HEK293 (cell line): ENCODE measurements at regions not wholly inside any gene's neighbourhood (a gene's known extent, or its start where the extent isn't known, plus 50 kb on each side); places are given as distances from the start of the nearest gene placed in this dataset.

Experiments
- ATF2 ChIP-seq: fragments of 450-650 bp; formaldehyde crosslinking; IDR thresholded peaks from 2 replicates; pipeline ENCODE4 v1.5.1; 2016; ENCODE audit warnings: missing biosample characterization, missing genetic modification characterization, low read depth
- PRDM4 ChIP-seq: fragments of 450-650 bp; formaldehyde crosslinking; IDR thresholded peaks from 2 replicates; pipeline ENCODE4 v1.5.1; 2017; ENCODE audit warnings: missing biosample characterization, missing genetic modification characterization
- SP2 ChIP-seq: fragments of 450-650 bp; formaldehyde crosslinking; IDR thresholded peaks from 2 replicates; pipeline ENCODE4 v1.5.1; 2016; ENCODE audit warnings: missing biosample characterization, missing genetic modification characterization
- YY1 ChIP-seq: fragments of 450-650 bp; formaldehyde crosslinking; IDR thresholded peaks from 2 replicates; pipeline ENCODE4 v1.5.1; 2018; ENCODE audit warnings: missing biosample characterization, missing genetic modification characterization
- ZBTB26 ChIP-seq: fragments of 450-650 bp; formaldehyde crosslinking; optimal IDR thresholded peaks from 2 replicates; pipeline ENCODE3; 2016; ENCODE audit warnings: missing biosample characterization, mild to moderate bottlenecking, missing genetic modification characterization
- ZNF114 ChIP-seq: fragments of 450-650 bp; formaldehyde crosslinking; IDR thresholded peaks from 2 replicates; pipeline ENCODE4 v1.5.0; 2017; ENCODE audit warnings: missing biosample characterization, missing genetic modification characterization
- ZNF146 ChIP-seq: fragments of 450-650 bp; formaldehyde crosslinking; IDR thresholded peaks from 2 replicates; pipeline ENCODE4 v1.5.1; 2016; ENCODE audit warnings: missing biosample characterization, missing genetic modification characterization
- ZNF174 ChIP-seq: fragments of 450-650 bp; formaldehyde crosslinking; IDR thresholded peaks from 2 replicates; pipeline ENCODE4 v1.5.0; 2017; ENCODE audit warnings: missing biosample characterization, mild to moderate bottlenecking, missing genetic modification characterization
- ZNF707 ChIP-seq: fragments of 450-650 bp; formaldehyde crosslinking; IDR thresholded peaks from 2 replicates; pipeline ENCODE4 v1.5.1; 2016; ENCODE audit warnings: missing biosample characterization, missing genetic modification characterization
- TF ChIP-seq, protein P1 (sequence below): fragments of 450-650 bp; formaldehyde crosslinking; IDR thresholded peaks from 2 replicates; pipeline ENCODE4 v1.5.1; 2016; ENCODE audit warnings: missing biosample characterization, missing genetic modification characterization
- TF ChIP-seq, protein P2 (sequence below): fragments of 450-650 bp; formaldehyde crosslinking; conservative IDR thresholded peaks from 2 replicates; pipeline ENCODE4 v1.5.1; 2016; ENCODE audit warnings: low read depth, missing biosample characterization, missing genetic modification characterization
- TF ChIP-seq, protein P3 (sequence below): fragments of 450-650 bp; IDR thresholded peaks from 2 replicates; pipeline ENCODE4 v1.5.1; 2018; ENCODE audit warnings: missing biosample characterization, mild to moderate bottlenecking, missing genetic modification characterization
- TF ChIP-seq, protein P4 (sequence below): fragments of 450-650 bp; formaldehyde crosslinking; IDR thresholded peaks from 2 replicates; pipeline ENCODE4 v1.5.1; 2016; ENCODE audit warnings: missing biosample characterization, missing genetic modification characterization

GRCh38 chr5:155923784-155924183 is 403.2 kb upstream of the SGCD start:
- no peak for TF ChIP-seq ZNF174 (tag by site-specific recombination)
- TF ChIP-seq PRDM4 (tag by site-specific recombination), result no peak
- TF ChIP-seq, protein P1, sequence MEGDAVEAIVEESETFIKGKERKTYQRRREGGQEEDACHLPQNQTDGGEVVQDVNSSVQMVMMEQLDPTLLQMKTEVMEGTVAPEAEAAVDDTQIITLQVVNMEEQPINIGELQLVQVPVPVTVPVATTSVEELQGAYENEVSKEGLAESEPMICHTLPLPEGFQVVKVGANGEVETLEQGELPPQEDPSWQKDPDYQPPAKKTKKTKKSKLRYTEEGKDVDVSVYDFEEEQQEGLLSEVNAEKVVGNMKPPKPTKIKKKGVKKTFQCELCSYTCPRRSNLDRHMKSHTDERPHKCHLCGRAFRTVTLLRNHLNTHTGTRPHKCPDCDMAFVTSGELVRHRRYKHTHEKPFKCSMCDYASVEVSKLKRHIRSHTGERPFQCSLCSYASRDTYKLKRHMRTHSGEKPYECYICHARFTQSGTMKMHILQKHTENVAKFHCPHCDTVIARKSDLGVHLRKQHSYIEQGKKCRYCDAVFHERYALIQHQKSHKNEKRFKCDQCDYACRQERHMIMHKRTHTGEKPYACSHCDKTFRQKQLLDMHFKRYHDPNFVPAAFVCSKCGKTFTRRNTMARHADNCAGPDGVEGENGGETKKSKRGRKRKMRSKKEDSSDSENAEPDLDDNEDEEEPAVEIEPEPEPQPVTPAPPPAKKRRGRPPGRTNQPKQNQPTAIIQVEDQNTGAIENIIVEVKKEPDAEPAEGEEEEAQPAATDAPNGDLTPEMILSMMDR (tag by site-specific recombination), result no peak
- TF ChIP-seq ATF2, result no peak
- TF ChIP-seq, protein P2, sequence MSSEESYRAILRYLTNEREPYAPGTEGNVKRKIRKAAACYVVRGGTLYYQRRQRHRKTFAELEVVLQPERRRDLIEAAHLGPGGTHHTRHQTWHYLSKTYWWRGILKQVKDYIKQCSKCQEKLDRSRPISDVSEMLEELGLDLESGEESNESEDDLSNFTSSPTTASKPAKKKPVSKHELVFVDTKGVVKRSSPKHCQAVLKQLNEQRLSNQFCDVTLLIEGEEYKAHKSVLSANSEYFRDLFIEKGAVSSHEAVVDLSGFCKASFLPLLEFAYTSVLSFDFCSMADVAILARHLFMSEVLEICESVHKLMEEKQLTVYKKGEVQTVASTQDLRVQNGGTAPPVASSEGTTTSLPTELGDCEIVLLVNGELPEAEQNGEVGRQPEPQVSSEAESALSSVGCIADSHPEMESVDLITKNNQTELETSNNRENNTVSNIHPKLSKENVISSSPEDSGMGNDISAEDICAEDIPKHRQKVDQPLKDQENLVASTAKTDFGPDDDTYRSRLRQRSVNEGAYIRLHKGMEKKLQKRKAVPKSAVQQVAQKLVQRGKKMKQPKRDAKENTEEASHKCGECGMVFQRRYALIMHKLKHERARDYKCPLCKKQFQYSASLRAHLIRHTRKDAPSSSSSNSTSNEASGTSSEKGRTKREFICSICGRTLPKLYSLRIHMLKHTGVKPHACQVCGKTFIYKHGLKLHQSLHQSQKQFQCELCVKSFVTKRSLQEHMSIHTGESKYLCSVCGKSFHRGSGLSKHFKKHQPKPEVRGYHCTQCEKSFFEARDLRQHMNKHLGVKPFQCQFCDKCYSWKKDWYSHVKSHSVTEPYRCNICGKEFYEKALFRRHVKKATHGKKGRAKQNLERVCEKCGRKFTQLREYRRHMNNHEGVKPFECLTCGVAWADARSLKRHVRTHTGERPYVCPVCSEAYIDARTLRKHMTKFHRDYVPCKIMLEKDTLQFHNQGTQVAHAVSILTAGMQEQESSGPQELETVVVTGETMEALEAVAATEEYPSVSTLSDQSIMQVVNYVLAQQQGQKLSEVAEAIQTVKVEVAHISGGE (tag by site-specific recombination), result no peak
- TF ChIP-seq, protein P3, sequence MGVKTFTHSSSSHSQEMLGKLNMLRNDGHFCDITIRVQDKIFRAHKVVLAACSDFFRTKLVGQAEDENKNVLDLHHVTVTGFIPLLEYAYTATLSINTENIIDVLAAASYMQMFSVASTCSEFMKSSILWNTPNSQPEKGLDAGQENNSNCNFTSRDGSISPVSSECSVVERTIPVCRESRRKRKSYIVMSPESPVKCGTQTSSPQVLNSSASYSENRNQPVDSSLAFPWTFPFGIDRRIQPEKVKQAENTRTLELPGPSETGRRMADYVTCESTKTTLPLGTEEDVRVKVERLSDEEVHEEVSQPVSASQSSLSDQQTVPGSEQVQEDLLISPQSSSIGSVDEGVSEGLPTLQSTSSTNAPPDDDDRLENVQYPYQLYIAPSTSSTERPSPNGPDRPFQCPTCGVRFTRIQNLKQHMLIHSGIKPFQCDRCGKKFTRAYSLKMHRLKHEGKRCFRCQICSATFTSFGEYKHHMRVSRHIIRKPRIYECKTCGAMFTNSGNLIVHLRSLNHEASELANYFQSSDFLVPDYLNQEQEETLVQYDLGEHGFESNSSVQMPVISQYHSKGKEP (tag by site-specific recombination), result no peak
- TF ChIP-seq, protein P4, sequence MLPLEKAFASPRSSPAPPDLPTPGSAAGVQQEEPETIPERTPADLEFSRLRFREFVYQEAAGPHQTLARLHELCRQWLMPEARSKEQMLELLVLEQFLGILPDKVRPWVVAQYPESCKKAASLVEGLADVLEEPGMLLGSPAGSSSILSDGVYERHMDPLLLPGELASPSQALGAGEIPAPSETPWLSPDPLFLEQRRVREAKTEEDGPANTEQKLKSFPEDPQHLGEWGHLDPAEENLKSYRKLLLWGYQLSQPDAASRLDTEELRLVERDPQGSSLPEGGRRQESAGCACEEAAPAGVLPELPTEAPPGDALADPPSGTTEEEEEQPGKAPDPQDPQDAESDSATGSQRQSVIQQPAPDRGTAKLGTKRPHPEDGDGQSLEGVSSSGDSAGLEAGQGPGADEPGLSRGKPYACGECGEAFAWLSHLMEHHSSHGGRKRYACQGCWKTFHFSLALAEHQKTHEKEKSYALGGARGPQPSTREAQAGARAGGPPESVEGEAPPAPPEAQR (tag by site-specific recombination), result no peak
- no peak for TF ChIP-seq ZBTB26 (tag by site-specific recombination)
- TF ChIP-seq YY1 (tag by site-specific recombination), result no peak
- no peak for TF ChIP-seq ZNF707
- no peak for TF ChIP-seq ZNF146 (tag by site-specific recombination)
- no peak for TF ChIP-seq ZNF114 (tag by site-specific recombination)
- TF ChIP-seq SP2 (tag by site-specific recombination), result no peak
